ENCODE measurements at regions not wholly inside any gene's neighbourhood (a gene's known extent, or its start where the extent isn't known, plus 50 kb on each side); places are given as distances from the start of the nearest gene placed in this dataset.

DNA sequence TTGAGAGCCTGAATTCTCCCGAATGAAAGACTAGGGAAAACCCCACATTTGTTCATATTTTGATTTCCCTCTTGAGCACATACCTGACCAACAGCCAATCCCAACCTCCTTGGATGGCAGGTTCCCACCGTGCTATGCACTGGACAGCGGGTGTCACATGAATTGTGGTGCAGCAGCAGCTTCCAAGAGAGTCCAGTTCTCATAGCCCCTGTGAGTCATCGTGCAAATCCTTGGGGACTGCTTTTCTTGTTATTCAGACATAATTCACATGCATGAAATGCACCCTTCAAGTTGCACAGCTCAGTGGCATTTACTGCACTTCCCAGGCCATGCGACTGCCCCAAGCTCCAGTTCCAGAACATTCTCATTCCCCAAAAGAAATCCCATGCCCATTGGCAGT, 67.8 kb upstream of the PPP2R2D start:
- no peak overlapping the region for H3K4me2 ChIP-seq (ENCODE audit: low read length)
- no peaks in the 10 kb centered on the region for H4K20me1 ChIP-seq (ENCODE audit: low read length)
- H3K27ac ChIP-seq (ENCODE audit: low read length), result no peak overlapping the region
- ATAC-seq, result no peak
- no peaks in the 10 kb centered on the region for H3K9me3 ChIP-seq (ENCODE audit: low read length)
- H3K9ac ChIP-seq (ENCODE audit: low read length), result no peak overlapping the region
- H3F3A ChIP-seq (ENCODE audit: low read length, unreplicated experiment), result no peaks in the 10 kb centered on the region
- intact Hi-C loops (cut with micrococcal nuclease), result no loop called here
- H3K79me2 ChIP-seq (ENCODE audit: low read length), result no peaks in the 10 kb centered on the region
- H3K4me3 ChIP-seq (ENCODE audit: low read length), result no peak overlapping the region
- no peak for DNase-seq
- TF ChIP-seq EZH2phosphoT487 (IDR thresholded peaks at IDR 0.05; ENCODE audit: borderline replicate concordance, low read length) (no peak), EZH2 (IDR thresholded peaks at IDR 0.05; ENCODE audit: low read length, unreplicated experiment) (no peak)
- TF ChIP-seq, protein P1, sequence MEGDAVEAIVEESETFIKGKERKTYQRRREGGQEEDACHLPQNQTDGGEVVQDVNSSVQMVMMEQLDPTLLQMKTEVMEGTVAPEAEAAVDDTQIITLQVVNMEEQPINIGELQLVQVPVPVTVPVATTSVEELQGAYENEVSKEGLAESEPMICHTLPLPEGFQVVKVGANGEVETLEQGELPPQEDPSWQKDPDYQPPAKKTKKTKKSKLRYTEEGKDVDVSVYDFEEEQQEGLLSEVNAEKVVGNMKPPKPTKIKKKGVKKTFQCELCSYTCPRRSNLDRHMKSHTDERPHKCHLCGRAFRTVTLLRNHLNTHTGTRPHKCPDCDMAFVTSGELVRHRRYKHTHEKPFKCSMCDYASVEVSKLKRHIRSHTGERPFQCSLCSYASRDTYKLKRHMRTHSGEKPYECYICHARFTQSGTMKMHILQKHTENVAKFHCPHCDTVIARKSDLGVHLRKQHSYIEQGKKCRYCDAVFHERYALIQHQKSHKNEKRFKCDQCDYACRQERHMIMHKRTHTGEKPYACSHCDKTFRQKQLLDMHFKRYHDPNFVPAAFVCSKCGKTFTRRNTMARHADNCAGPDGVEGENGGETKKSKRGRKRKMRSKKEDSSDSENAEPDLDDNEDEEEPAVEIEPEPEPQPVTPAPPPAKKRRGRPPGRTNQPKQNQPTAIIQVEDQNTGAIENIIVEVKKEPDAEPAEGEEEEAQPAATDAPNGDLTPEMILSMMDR (conservative IDR thresholded peaks at IDR 0.05; ENCODE audit: low read depth, low read length), result no peak
- ChIA-PET CTCF (no interaction called here), POLR2A (ENCODE audit: unreplicated experiment) (no interaction called here)
- H3K9me2 ChIP-seq (replicated peaks; ENCODE audit: low read length), result no peaks in the 10 kb centered on the region
- H2AFZ ChIP-seq (ENCODE audit: low read length), result no peak overlapping the region
- H3K4me1 ChIP-seq (ENCODE audit: insufficient read depth, low read length), result no peaks in the 10 kb centered on the region
- no peaks in the 10 kb centered on the region; the same call in 1 of the 2 replicates for H3K27me3 ChIP-seq (ENCODE audit: low read length)
- no TSS peak for BruUV-seq (replicated peaks)
- H3K36me3 ChIP-seq (ENCODE audit: low read depth, low read length), result no peaks in the 10 kb centered on the region

DNA sequence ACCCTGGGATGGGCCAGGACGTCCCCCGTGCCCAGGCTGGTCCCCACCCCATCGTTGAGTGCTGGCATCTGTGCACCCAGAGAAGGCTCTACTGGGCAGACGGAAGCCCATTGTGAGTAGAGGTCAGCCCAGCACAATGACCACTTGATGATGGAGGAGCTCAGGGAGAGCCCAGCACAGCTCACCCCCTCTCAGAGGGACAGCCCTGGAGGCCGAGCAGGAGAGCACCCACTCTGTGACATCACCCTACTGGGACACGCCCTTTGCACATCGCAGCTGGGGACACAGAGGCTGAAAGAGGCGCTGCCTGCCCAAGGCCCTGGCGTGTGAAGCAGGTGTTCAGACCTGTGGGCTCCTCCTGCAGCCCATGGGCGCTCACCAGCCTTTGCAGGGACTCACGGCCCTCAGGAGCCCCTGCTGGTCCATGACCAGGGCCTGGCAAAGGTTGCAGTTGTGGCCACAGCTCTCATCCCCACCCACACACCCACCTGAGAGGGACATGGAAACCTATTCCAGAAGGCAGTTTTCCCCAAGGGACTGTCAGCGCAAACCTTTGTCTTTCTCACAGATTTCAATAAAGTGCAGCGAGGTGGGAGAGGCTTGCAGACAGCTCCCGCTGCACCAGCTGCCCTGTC, 67.2 kb upstream of the PPP2R2D start:
- H3K4me2 ChIP-seq (ENCODE audit: low read length), result no peak overlapping the region
- intact Hi-C loops (cut with micrococcal nuclease), result no loop called here
- no peaks in the 10 kb centered on the region for H3K79me2 ChIP-seq (ENCODE audit: low read length)
- H3K9ac ChIP-seq (ENCODE audit: low read length), result no peak overlapping the region
- CTCF ChIA-PET, result no interaction called here
- no peaks in the 10 kb centered on the region for H3K9me3 ChIP-seq (ENCODE audit: low read length)
- no TSS peak for BruUV-seq (replicated peaks)
- DNase-seq (no peak), ATAC-seq (no peak)
- H3F3A ChIP-seq (ENCODE audit: low read length, unreplicated experiment), result no peaks in the 10 kb centered on the region
- H3K4me3 ChIP-seq (ENCODE audit: low read length), result no peak overlapping the region
- no peak overlapping the region for H2AFZ ChIP-seq (ENCODE audit: low read length)
- POLR2A ChIA-PET (ENCODE audit: unreplicated experiment), result no interaction called here
- no peaks in the 10 kb centered on the region for H3K4me1 ChIP-seq (ENCODE audit: insufficient read depth, low read length)
- no peaks in the 10 kb centered on the region; the same call in 1 of the 2 replicates for H3K27me3 ChIP-seq (ENCODE audit: low read length)
- TF ChIP-seq EZH2 (IDR thresholded peaks at IDR 0.05; ENCODE audit: low read length, unreplicated experiment) (no peak), EZH2phosphoT487 (IDR thresholded peaks at IDR 0.05; ENCODE audit: borderline replicate concordance, low read length) (no peak)
- TF ChIP-seq, protein P1 (conservative IDR thresholded peaks at IDR 0.05; ENCODE audit: low read depth, low read length), result no peak
- no peaks in the 10 kb centered on the region for H3K9me2 ChIP-seq (replicated peaks; ENCODE audit: low read length)
- no peaks in the 10 kb centered on the region for H3K36me3 ChIP-seq (ENCODE audit: low read depth, low read length)
- no peak overlapping the region for H3K27ac ChIP-seq (ENCODE audit: low read length)
- H4K20me1 ChIP-seq (ENCODE audit: low read length), result no peaks in the 10 kb centered on the region

DNA sequence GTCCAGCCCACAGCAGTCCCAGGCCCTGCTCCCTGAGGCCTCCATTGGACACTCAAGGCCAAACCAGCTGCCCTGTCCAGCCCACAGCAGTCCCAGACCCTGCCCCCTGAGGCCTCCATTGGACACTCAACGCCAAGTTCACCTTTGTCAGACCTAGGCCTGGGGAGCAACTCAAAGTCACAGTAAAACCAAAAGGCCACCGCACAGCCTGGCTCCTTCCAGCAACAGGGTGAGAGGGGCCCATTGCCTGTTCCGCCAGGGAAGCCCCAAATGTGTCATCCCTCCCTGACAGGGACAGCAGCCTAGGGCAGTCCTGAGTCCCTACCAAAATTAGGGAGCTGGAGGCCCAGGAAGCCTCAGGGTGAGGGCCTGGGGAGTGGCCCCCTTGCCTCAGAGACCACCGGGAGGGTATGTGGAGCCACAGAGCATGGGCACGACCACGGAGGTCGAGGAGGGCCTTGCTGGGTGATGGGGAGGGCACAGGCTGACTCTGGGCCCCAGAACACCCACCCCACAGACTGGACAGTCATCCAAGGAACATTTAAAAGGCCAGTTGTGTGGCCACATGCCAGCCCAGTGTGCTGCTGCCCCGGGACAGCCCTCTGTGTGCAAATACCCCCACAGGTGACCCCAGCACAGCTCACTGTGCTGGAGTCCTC, 66.5 kb upstream of the PPP2R2D start:
- DNase-seq (no peak), ATAC-seq (no peak)
- intact Hi-C loops (cut with micrococcal nuclease), result no loop called here
- no peaks in the 10 kb centered on the region for H3K79me2 ChIP-seq (ENCODE audit: low read length)
- H3K27me3 ChIP-seq (ENCODE audit: low read length), result no peaks in the 10 kb centered on the region; the same call in 1 of the 2 replicates
- no peak overlapping the region for H2AFZ ChIP-seq (ENCODE audit: low read length)
- H3K9me2 ChIP-seq (replicated peaks; ENCODE audit: low read length), result no peaks in the 10 kb centered on the region
- no TSS peak for BruUV-seq (replicated peaks)
- no peaks in the 10 kb centered on the region for H4K20me1 ChIP-seq (ENCODE audit: low read length)
- no peaks in the 10 kb centered on the region for H3K36me3 ChIP-seq (ENCODE audit: low read depth, low read length)
- no peaks in the 10 kb centered on the region for H3K4me1 ChIP-seq (ENCODE audit: insufficient read depth, low read length)
- POLR2A ChIA-PET (ENCODE audit: unreplicated experiment), result no interaction called here
- no peak overlapping the region for H3K27ac ChIP-seq (ENCODE audit: low read length)
- H3K4me2 ChIP-seq (ENCODE audit: low read length), result no peak overlapping the region
- no peaks in the 10 kb centered on the region for H3K9me3 ChIP-seq (ENCODE audit: low read length)
- no peak overlapping the region for H3K4me3 ChIP-seq (ENCODE audit: low read length)
- CTCF ChIA-PET, result no interaction called here
- no peak overlapping the region for H3K9ac ChIP-seq (ENCODE audit: low read length)
- TF ChIP-seq EZH2 (IDR thresholded peaks at IDR 0.05; ENCODE audit: low read length, unreplicated experiment), result no peak
- TF ChIP-seq, protein P1 (conservative IDR thresholded peaks at IDR 0.05; ENCODE audit: low read depth, low read length), result no peak
- no peak for TF ChIP-seq EZH2phosphoT487 (IDR thresholded peaks at IDR 0.05; ENCODE audit: borderline replicate concordance, low read length)
- H3F3A ChIP-seq (ENCODE audit: low read length, unreplicated experiment), result no peaks in the 10 kb centered on the region
